ENCODE measurements at regions not wholly inside any gene's neighbourhood (a gene's known extent, or its start where the extent isn't known, plus 50 kb on each side); places are given as distances from the start of the nearest gene placed in this dataset.

DNA sequence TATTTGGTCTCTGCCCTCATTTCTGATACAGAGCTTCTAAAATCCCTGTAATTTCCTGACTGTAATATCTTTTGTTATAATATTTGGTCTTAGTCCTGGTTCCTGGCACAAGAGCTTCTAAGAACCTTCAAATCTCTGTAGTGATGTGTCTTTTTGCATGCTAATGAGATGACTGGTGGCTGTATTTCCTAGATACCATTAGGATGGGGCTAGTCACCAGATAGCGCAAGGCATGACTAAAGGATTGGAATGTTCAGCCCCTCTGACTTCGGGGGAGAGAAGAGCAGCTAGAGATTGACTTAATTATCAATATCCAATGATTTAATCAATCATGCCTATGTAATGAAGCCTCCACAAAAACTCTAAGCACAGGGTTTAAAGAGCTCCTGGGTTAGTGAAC, 620.8 kb upstream of the ACVR2A start:
- Mint-ChIP-seq H3K27ac (no peak overlapping the region), H3K36me3 (ENCODE audit: low read depth) (no peaks in the 10 kb centered on the region), H3K27me3 (no peaks in the 10 kb centered on the region), H3K4me1 (ENCODE audit: low read depth) (no peaks in the 10 kb centered on the region), H3K9me3 (peaks cover 3% of the 10 kb centered on the region), H3K4me3 (no peak overlapping the region)
- Histone ChIP-seq H3K27me3 (ENCODE audit: control insufficient read depth in 1 of 2, insufficient read depth in 2 of 2, low read length in 2 of 2) (no peaks in the 10 kb centered on the region), H3K4me3 (ENCODE audit: low read length) (no peak overlapping the region), H3K9me3 (ENCODE audit: control insufficient read depth in 1 of 2, insufficient read depth in 1 of 2, low read length in 2 of 2) (peaks cover 0 to 5% of the 10 kb centered on the region in 2 experiments), H3K4me1 (ENCODE audit: insufficient read depth, low read length) (no peaks in the 10 kb centered on the region), H3K36me3 (ENCODE audit: insufficient read depth, low read length) (no peaks in the 10 kb centered on the region), H3K27ac (ENCODE audit: low read depth in 1 of 2, low read length in 2 of 2) (no peak overlapping the region)
- CTCF ChIA-PET, result no interaction called here
- intact Hi-C loops (cut with DNase I, micrococcal nuclease), result no loop called here
- TF ChIP-seq, protein P1, sequence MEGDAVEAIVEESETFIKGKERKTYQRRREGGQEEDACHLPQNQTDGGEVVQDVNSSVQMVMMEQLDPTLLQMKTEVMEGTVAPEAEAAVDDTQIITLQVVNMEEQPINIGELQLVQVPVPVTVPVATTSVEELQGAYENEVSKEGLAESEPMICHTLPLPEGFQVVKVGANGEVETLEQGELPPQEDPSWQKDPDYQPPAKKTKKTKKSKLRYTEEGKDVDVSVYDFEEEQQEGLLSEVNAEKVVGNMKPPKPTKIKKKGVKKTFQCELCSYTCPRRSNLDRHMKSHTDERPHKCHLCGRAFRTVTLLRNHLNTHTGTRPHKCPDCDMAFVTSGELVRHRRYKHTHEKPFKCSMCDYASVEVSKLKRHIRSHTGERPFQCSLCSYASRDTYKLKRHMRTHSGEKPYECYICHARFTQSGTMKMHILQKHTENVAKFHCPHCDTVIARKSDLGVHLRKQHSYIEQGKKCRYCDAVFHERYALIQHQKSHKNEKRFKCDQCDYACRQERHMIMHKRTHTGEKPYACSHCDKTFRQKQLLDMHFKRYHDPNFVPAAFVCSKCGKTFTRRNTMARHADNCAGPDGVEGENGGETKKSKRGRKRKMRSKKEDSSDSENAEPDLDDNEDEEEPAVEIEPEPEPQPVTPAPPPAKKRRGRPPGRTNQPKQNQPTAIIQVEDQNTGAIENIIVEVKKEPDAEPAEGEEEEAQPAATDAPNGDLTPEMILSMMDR (IDR thresholded peaks at IDR 0.05), result no peak
- ATAC-seq (ENCODE audit: poor library complexity), result no peak
- POLR2A ChIA-PET, result no interaction called here
- DNase-seq, result no peak

DNA sequence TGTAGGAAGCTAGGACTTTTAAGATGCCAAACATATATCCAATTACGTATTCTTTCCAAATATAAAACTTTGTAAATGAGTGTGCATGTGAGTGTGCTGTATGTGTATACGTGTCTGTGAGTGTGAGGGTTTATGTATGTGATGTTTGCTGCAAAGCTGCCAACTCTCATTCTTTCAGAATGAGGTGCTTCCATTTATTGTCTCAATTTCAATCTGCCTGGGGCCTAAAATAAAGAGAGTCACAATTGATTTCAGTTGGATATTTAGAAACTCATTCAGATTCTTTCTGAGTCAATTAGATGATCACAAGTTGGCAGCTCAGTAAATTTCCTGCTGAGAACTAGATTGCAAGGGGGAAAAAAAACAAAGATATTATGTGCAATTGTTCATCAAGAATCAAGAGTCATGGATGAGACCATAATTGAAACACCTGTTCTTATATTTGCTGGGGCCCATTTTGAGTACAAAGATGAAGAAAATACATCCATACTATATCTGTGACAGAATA, 621.2 kb upstream of the ACVR2A start:
- peaks cover 0 to 5% of the 10 kb centered on the region in 2 experiments for H3K9me3 ChIP-seq (ENCODE audit: control insufficient read depth in 1 of 2, insufficient read depth in 1 of 2, low read length in 2 of 2)
- no peak overlapping the region for H3K4me3 Mint-ChIP-seq
- no peaks in the 10 kb centered on the region for H3K27me3 ChIP-seq (ENCODE audit: control insufficient read depth in 1 of 2, insufficient read depth in 2 of 2, low read length in 2 of 2)
- no peaks in the 10 kb centered on the region for H3K27me3 Mint-ChIP-seq
- intact Hi-C loops (cut with DNase I, micrococcal nuclease), result no loop called here
- ChIA-PET POLR2A (no interaction called here), CTCF (no interaction called here)
- ATAC-seq (ENCODE audit: poor library complexity) (no peak), DNase-seq (no peak)
- TF ChIP-seq, protein P1 (IDR thresholded peaks at IDR 0.05), result no peak
- H3K36me3 Mint-ChIP-seq (ENCODE audit: low read depth), result no peaks in the 10 kb centered on the region
- no peak overlapping the region for H3K4me3 ChIP-seq (ENCODE audit: low read length)
- no peaks in the 10 kb centered on the region for H3K4me1 Mint-ChIP-seq (ENCODE audit: low read depth)
- no peaks in the 10 kb centered on the region for H3K4me1 ChIP-seq (ENCODE audit: insufficient read depth, low read length)
- H3K27ac ChIP-seq (ENCODE audit: low read depth in 1 of 2, low read length in 2 of 2), result no peak overlapping the region
- H3K27ac Mint-ChIP-seq, result no peak overlapping the region
- peaks cover 3% of the 10 kb centered on the region for H3K9me3 Mint-ChIP-seq
- no peaks in the 10 kb centered on the region for H3K36me3 ChIP-seq (ENCODE audit: insufficient read depth, low read length)

DNA sequence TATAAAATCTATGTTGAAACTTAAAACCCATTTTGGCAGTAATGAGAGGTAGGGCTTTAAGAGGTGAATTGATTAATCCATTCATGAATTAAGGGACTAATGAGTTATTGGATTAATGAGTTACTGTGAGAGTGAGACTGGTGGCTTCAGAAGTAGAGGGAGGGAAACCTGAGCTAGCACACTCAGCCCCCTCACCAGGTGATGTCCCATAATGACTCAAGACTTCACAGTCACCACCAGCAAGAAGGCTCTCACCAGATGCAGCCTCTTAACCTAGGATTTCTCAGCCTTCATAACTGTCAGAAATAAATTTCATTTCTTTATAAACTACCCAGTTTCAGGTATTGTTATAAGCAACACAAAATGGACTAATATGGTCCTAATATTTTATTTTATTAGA, 621.7 kb upstream of the ACVR2A start:
- ChIA-PET CTCF (no interaction called here), POLR2A (no interaction called here)
- intact Hi-C loops (cut with DNase I, micrococcal nuclease), result no loop called here
- TF ChIP-seq, protein P1 (IDR thresholded peaks at IDR 0.05), result no peak
- H3K36me3 Mint-ChIP-seq (ENCODE audit: low read depth), result no peaks in the 10 kb centered on the region
- DNase-seq, result no peak
- Histone ChIP-seq H3K27me3 (ENCODE audit: control insufficient read depth in 1 of 2, insufficient read depth in 2 of 2, low read length in 2 of 2) (no peaks in the 10 kb centered on the region), H3K27ac (ENCODE audit: low read depth in 1 of 2, low read length in 2 of 2) (no peak overlapping the region), H3K4me3 (ENCODE audit: low read length) (no peak overlapping the region), H3K4me1 (ENCODE audit: insufficient read depth, low read length) (no peaks in the 10 kb centered on the region), H3K9me3 (ENCODE audit: control insufficient read depth in 1 of 2, insufficient read depth in 1 of 2, low read length in 2 of 2) (peaks cover 0 to 5% of the 10 kb centered on the region in 2 experiments), H3K36me3 (ENCODE audit: insufficient read depth, low read length) (no peaks in the 10 kb centered on the region)
- no peaks in the 10 kb centered on the region for H3K27me3 Mint-ChIP-seq
- H3K27ac Mint-ChIP-seq, result no peak overlapping the region
- no peaks in the 10 kb centered on the region for H3K4me1 Mint-ChIP-seq (ENCODE audit: low read depth)
- no peak for ATAC-seq (ENCODE audit: poor library complexity)
- H3K9me3 Mint-ChIP-seq, result peaks cover 3% of the 10 kb centered on the region
- H3K4me3 Mint-ChIP-seq, result no peak overlapping the region
